ENCODE measurements at regions not wholly inside any gene's neighbourhood (a gene's known extent, or its start where the extent isn't known, plus 50 kb on each side); places are given as distances from the start of the nearest gene placed in this dataset.
"Not testable (repeated sequence)": the region's sequence is repeated elsewhere in the genome, so short reads cannot be mapped to it uniquely, and the experiment has no call there.

DNA sequence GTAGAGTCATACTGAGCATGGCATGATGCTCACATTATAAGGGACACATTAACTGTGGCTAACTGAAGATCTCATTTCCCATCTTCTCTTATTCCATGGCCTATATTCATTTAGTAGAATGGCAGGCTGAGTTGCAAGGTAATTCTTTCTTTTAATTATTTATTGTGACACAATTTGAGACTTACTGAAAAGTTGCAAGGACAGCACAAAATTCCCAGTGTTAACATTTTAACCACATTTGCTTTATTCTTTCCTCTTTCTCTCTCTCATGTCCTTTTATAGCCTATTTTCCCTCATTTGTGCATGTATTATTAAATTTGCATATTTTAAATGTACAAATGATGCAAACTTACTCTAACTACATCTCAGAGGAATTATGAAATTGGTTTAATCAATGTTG, 366.1 kb upstream of the RPS23 start:
- no peaks in the 10 kb centered on the region for H3K36me3 ChIP-seq (ENCODE audit: control insufficient read depth in 2 of 2, insufficient read depth in 2 of 2, low read length in 1 of 2)
- no peak overlapping the region for H3K4me3 ChIP-seq (ENCODE audit: low read depth in 1 of 2, low read length in 2 of 2)
- no peak overlapping the region for H3K27ac ChIP-seq (ENCODE audit: low read depth in 2 of 2, low read length in 1 of 2)
- no peaks in the 10 kb centered on the region for H3K27me3 ChIP-seq (ENCODE audit: control insufficient read depth in 1 of 2, insufficient read depth in 2 of 2, low read length in 2 of 2)
- no peaks in the 10 kb centered on the region for H3K4me1 ChIP-seq (ENCODE audit: control insufficient read depth in 2 of 2, insufficient read depth in 2 of 2, low read length in 1 of 2)
- H3K9me3 ChIP-seq (ENCODE audit: control insufficient read depth in 2 of 2, insufficient read depth in 1 of 2, low read depth in 1 of 2, low read length in 1 of 2), result no peaks in the 10 kb centered on the region

DNA sequence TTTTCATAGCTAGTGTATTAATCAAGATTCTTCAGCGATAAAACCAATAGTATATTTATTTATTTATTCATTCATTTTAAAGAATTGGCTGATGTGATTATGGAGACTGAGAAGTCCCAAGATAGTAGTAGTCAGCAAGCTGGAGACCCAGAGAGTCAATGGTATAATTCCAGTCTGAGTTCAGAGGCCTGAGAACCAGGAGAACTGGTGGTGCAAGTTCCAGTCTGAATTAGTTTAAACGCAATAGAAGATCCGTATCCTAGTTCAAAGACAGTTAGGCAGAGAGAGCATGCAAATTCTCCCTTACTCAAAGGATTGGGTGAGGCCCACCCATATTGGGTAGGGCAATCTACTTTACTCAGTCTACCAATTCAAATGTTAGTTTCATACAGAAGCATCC, 364.2 kb upstream of the RPS23 start:
- Histone ChIP-seq H3K9me3 (ENCODE audit: control insufficient read depth in 2 of 2, insufficient read depth in 1 of 2, low read depth in 1 of 2, low read length in 1 of 2) (no peaks in the 10 kb centered on the region), H3K36me3 (ENCODE audit: control insufficient read depth in 2 of 2, insufficient read depth in 2 of 2, low read length in 1 of 2) (no peaks in the 10 kb centered on the region), H3K27me3 (ENCODE audit: control insufficient read depth in 1 of 2, insufficient read depth in 2 of 2, low read length in 2 of 2) (no peaks in the 10 kb centered on the region), H3K4me3 (ENCODE audit: low read depth in 1 of 2, low read length in 2 of 2) (no peak overlapping the region), H3K4me1 (ENCODE audit: control insufficient read depth in 2 of 2, insufficient read depth in 2 of 2, low read length in 1 of 2) (no peaks in the 10 kb centered on the region), H3K27ac (ENCODE audit: low read depth in 2 of 2, low read length in 1 of 2) (no peak overlapping the region)
- 63 to 78% methylated on average over 3 of the region's 3 CpGs for WGBS, 2 donors

DNA sequence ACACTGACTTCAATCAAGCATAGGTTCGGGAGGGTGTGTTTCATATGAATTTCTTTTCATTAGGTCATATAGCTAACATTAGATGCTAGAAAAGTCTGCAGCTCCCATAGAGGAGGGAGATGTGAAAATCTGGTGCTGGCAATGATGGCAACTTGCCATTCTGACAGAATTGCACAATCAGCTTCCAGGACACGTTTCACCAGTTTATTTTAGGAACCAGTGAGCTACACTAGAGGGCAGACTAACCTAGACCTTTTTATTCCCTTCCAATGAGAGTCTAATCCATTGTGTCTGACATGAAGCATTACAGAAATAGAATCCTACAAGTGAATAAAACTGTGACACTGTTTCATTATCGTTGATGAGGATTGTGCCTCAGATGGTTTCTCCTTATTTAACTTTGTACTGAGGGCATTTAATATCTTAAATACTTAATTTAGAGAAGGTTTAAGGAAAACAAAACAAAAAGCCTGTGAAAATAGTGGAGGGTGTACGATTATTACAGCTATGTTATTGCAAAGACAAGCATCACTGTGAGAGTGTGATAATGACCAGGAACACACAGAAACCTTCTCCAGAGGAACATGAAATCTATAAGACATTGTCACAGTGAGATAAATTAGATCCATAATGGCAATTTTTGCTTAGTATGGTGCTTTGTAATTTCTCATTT, 363.3 kb upstream of the RPS23 start:
- no peak overlapping the region for H3K27ac ChIP-seq (ENCODE audit: low read depth in 2 of 2, low read length in 1 of 2)
- H3K4me1 ChIP-seq (ENCODE audit: control insufficient read depth in 2 of 2, insufficient read depth in 2 of 2, low read length in 1 of 2), result no peaks in the 10 kb centered on the region
- no peak overlapping the region for H3K4me3 ChIP-seq (ENCODE audit: low read depth in 1 of 2, low read length in 2 of 2)
- H3K9me3 ChIP-seq (ENCODE audit: control insufficient read depth in 2 of 2, insufficient read depth in 1 of 2, low read depth in 1 of 2, low read length in 1 of 2), result no peaks in the 10 kb centered on the region
- no peaks in the 10 kb centered on the region for H3K36me3 ChIP-seq (ENCODE audit: control insufficient read depth in 2 of 2, insufficient read depth in 2 of 2, low read length in 1 of 2)
- WGBS, 2 donors, result 28 to 29% methylated on average over 4 of the region's 4 CpGs
- no peaks in the 10 kb centered on the region for H3K27me3 ChIP-seq (ENCODE audit: control insufficient read depth in 1 of 2, insufficient read depth in 2 of 2, low read length in 2 of 2)

DNA sequence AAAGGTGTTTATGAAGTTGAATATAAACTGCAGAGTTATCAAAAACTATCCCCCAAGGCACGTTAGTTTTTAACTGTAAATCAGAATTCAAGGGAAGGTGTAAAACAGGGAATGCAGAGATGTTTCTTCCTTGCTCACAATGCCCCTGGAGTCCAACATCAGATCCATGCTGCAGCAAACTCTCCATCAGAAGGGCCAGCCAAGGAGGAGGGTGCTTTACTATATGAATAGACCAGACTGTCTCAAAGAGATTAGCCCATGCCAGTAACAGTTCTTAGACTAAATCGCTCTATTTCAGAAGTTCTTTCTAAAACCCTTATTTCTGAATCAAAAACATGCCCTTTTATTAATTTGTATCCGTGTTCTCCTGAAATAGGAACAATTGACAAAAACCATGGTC, 362.8 kb upstream of the RPS23 start:
- H3K4me3 ChIP-seq (ENCODE audit: low read depth in 1 of 2, low read length in 2 of 2), result no peak overlapping the region
- H3K27me3 ChIP-seq (ENCODE audit: control insufficient read depth in 1 of 2, insufficient read depth in 2 of 2, low read length in 2 of 2), result no peaks in the 10 kb centered on the region
- no peaks in the 10 kb centered on the region for H3K9me3 ChIP-seq (ENCODE audit: control insufficient read depth in 2 of 2, insufficient read depth in 1 of 2, low read depth in 1 of 2, low read length in 1 of 2)
- no peak overlapping the region for H3K27ac ChIP-seq (ENCODE audit: low read depth in 2 of 2, low read length in 1 of 2)
- H3K4me1 ChIP-seq (ENCODE audit: control insufficient read depth in 2 of 2, insufficient read depth in 2 of 2, low read length in 1 of 2), result no peaks in the 10 kb centered on the region
- H3K36me3 ChIP-seq (ENCODE audit: control insufficient read depth in 2 of 2, insufficient read depth in 2 of 2, low read length in 1 of 2), result no peaks in the 10 kb centered on the region
- 32 to 57% methylated on average over 3 of the region's 3 CpGs for WGBS, 2 donors

DNA sequence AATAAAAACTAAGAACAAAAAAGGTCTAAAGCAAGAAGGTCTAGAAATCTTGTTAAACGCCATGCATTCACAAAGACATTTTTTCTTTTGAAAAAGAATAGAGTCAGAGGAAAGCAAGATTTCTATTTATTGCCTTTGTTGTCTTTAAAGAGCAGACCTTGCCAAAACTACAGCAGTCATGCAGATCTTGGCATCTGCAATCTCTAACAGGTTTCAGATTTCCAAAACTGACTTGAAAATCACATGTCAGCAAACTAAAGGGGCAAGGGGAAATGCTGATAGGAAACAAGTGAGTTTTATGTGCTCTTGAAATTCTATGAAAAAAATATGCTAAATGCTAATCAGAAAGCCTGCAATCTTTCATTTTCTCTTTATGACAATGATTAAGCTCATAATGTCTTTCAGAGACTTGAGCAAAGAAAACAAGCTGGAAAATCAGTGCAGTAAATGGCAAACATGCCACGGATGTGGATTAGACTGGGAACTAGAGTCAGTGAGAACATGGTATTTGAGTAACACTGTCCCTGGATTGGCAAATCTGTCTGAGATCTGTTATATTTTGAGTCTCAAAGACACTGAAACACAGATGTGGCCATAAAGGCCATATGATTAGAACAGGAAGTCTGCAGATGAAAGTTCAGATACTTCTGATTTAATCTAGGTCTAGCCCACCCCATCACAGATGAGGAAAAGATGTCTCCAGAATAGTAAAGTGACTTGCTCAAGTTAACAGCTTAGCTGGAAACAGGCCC, 361.4 kb upstream of the RPS23 start:
- 24 to 32% methylated on average over 2 of the region's 2 CpGs for WGBS, 2 donors
- Histone ChIP-seq H3K27me3 (ENCODE audit: control insufficient read depth in 1 of 2, insufficient read depth in 2 of 2, low read length in 2 of 2) (no peaks in the 10 kb centered on the region), H3K9me3 (ENCODE audit: control insufficient read depth in 2 of 2, insufficient read depth in 1 of 2, low read depth in 1 of 2, low read length in 1 of 2) (no peaks in the 10 kb centered on the region), H3K4me1 (ENCODE audit: control insufficient read depth in 2 of 2, insufficient read depth in 2 of 2, low read length in 1 of 2) (no peaks in the 10 kb centered on the region), H3K36me3 (ENCODE audit: control insufficient read depth in 2 of 2, insufficient read depth in 2 of 2, low read length in 1 of 2) (no peaks in the 10 kb centered on the region), H3K4me3 (ENCODE audit: low read depth in 1 of 2, low read length in 2 of 2) (no peak overlapping the region), H3K27ac (ENCODE audit: low read depth in 2 of 2, low read length in 1 of 2) (no peak overlapping the region)

DNA sequence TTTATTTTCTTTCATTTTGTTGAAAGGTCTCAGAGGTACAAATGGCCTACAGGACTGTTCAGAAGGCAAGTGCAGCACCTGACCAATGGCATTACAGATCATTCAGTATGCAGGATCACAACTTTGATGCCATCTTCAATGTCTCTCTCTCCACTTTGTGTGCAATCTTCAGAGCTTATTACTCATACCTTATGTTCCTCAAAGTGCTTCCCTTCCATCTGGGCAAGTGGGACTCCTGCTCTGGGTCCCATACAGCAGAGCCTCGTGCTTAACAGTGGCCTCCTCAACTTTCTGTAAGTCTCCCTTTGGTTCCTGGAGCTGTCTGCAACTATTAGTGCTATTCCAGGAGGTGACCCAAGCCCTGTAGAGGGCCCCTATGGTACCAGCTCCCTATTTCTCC, 358.4 kb upstream of the RPS23 start:
- no peaks in the 10 kb centered on the region for H3K4me1 ChIP-seq (ENCODE audit: control insufficient read depth in 2 of 2, insufficient read depth in 2 of 2, low read length in 1 of 2)
- H3K36me3 ChIP-seq (ENCODE audit: control insufficient read depth in 2 of 2, insufficient read depth in 2 of 2, low read length in 1 of 2), result no peaks in the 10 kb centered on the region
- 74 to 79% methylated on average over 1 of the region's 1 CpG for WGBS, 2 donors
- H3K9me3 ChIP-seq (ENCODE audit: control insufficient read depth in 2 of 2, insufficient read depth in 1 of 2, low read depth in 1 of 2, low read length in 1 of 2), result no peaks in the 10 kb centered on the region
- H3K27me3 ChIP-seq (ENCODE audit: control insufficient read depth in 1 of 2, insufficient read depth in 2 of 2, low read length in 2 of 2), result no peaks in the 10 kb centered on the region
- H3K27ac ChIP-seq (ENCODE audit: low read depth in 2 of 2, low read length in 1 of 2), result no peak overlapping the region
- H3K4me3 ChIP-seq (ENCODE audit: low read depth in 1 of 2, low read length in 2 of 2), result no peak overlapping the region

DNA sequence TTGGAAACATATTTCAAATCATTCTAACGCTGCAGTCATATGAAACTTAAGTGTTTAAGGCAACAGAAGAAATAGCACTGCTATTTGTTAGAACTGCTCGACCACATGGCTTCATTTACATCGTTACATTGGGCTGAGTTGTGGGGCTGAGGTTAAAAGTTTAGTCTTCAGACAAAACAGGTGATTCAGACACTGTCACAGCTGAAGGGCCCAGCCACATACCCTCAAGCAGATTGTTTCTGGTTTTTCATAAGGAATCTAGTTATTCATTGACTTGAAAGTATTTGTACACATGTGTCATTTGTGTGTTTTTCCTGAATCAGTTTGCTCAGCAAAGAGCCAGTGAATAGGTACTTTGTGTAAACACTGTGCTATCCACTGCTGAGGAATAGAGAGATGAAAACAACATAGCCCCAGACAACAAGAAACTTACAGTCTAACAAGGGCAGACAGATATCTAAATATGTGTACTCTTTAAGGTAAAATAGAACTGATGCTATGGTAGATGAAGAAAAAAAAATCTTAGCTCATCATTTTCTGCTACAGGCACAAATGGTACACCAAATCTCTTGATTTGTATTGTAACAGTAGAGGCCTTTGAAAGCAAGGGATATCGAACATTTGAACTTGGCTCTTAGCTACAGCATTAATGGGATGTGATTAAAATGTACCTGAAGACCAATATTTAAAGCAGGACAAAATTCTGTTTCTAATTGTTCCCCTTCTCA, 357.6 kb upstream of the RPS23 start:
- Histone ChIP-seq H3K4me1 (ENCODE audit: control insufficient read depth in 2 of 2, insufficient read depth in 2 of 2, low read length in 1 of 2) (no peaks in the 10 kb centered on the region), H3K9me3 (ENCODE audit: control insufficient read depth in 2 of 2, insufficient read depth in 1 of 2, low read depth in 1 of 2, low read length in 1 of 2) (no peaks in the 10 kb centered on the region), H3K36me3 (ENCODE audit: control insufficient read depth in 2 of 2, insufficient read depth in 2 of 2, low read length in 1 of 2) (no peaks in the 10 kb centered on the region), H3K4me3 (ENCODE audit: low read depth in 1 of 2, low read length in 2 of 2) (no peak overlapping the region), H3K27me3 (ENCODE audit: control insufficient read depth in 1 of 2, insufficient read depth in 2 of 2, low read length in 2 of 2) (no peaks in the 10 kb centered on the region), H3K27ac (ENCODE audit: low read depth in 2 of 2, low read length in 1 of 2) (no peak overlapping the region)
- WGBS, 2 donors, result 58 to 71% methylated on average over 4 of the region's 4 CpGs

DNA sequence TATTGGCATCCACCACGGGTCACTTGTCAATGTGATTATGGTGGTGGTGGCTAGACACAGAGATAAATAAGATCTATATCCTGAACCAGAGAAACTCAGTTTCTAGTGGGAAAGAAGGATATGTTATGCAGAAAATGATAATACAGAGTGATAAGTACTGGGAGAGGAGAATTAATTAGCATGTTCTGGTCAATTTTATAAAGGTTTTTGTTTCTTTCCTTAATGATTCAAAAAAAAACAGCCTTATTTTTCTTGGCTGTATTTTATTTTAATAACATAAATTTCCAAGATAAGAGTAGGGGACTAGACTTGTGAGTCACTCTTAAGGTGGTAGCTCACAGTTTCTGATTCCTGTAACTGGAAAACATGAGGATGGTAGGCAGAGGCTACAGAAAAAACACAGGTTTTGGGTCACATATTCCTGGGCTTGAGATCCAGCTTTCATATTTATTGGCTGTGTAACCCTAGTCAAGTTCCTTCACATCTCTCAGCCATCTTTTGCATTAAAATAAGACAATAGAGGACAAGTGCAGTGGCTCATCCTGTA, 350.3 kb upstream of the RPS23 start:
- H3K27ac ChIP-seq (ENCODE audit: low read depth in 2 of 2, low read length in 1 of 2), result no peak overlapping the region
- H3K4me3 ChIP-seq (ENCODE audit: low read depth in 1 of 2, low read length in 2 of 2), result no peak overlapping the region
- no peaks in the 10 kb centered on the region for H3K27me3 ChIP-seq (ENCODE audit: control insufficient read depth in 1 of 2, insufficient read depth in 2 of 2, low read length in 2 of 2)
- WGBS, 2 donors, result 45 to 57% methylated on average over 1 of the region's 1 CpG
- no peaks in the 10 kb centered on the region for H3K9me3 ChIP-seq (ENCODE audit: control insufficient read depth in 2 of 2, insufficient read depth in 1 of 2, low read depth in 1 of 2, low read length in 1 of 2)
- H3K4me1 ChIP-seq (ENCODE audit: control insufficient read depth in 2 of 2, insufficient read depth in 2 of 2, low read length in 1 of 2), result no peaks in the 10 kb centered on the region
- H3K36me3 ChIP-seq (ENCODE audit: control insufficient read depth in 2 of 2, insufficient read depth in 2 of 2, low read length in 1 of 2), result no peaks in the 10 kb centered on the region

DNA sequence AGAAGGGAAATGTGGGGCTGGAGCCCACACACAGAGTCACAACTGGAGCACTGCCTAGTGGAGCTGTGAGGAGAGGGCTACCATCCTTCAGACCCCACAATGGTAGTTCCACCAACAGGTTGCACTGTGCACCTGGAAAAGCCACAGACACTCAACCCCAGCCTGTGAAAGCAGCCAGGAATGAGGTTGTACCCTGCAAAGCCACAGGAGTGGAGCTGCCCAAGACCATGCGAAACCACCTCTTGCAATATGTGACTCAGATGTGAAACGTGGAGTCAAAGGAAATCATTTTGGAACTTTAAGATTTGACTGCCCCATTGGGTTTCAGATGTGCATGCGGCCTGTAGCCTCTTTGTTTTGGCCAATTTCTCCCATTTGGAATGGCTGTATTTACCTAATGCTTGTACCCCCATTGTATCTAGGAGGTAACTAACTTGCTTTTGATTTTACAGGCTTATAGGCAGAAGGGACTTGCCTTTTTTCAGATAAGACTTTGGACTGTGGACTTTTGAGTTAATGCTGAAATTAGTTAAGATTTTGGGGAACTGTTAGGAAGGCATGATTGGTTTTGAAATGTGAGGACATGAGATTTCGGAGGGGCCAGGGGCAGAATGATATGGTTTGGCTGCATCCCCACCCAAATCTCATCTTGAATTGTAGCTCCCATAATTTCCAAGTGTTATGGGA, 348.9 kb upstream of the RPS23 start:
- not testable (repeated sequence) for H3K27ac ChIP-seq (ENCODE audit: low read depth in 2 of 2, low read length in 1 of 2); H3K36me3 ChIP-seq (ENCODE audit: control insufficient read depth in 2 of 2, insufficient read depth in 2 of 2, low read length in 1 of 2); H3K4me3 ChIP-seq (ENCODE audit: low read depth in 1 of 2, low read length in 2 of 2); H3K9me3 ChIP-seq (ENCODE audit: control insufficient read depth in 2 of 2, insufficient read depth in 1 of 2, low read depth in 1 of 2, low read length in 1 of 2); H3K4me1 ChIP-seq (ENCODE audit: control insufficient read depth in 2 of 2, insufficient read depth in 2 of 2, low read length in 1 of 2); H3K27me3 ChIP-seq (ENCODE audit: control insufficient read depth in 1 of 2, insufficient read depth in 2 of 2, low read length in 2 of 2)
- WGBS, 2 donors, result 89 to 91% methylated on average over 4 of the region's 4 CpGs
